Mammary epithelial cell (primary cell): ENCODE measurements at regions not wholly inside any gene's neighbourhood (a gene's known extent, or its start where the extent isn't known, plus 50 kb on each side); places are given as distances from the start of the nearest gene placed in this dataset.

Source experiments
- EZH2 ChIP-seq: IDR thresholded peaks from 2 replicates; pipeline ENCODE4 v1.6.1; 2012; ENCODE audit warnings: low read length, inconsistent platforms, borderline replicate concordance
- TF ChIP-seq, protein P1 (sequence below), 2 donors: IDR thresholded peaks in 1 of 2; conservative IDR thresholded peaks in 1 of 2; 2 replicates each; pipeline ENCODE4 v1.5.1; 2011 to 2012; ENCODE audit warnings: inconsistent platforms in 2 of 2, low read length in 2 of 2, mild to moderate bottlenecking in 2 of 2, control low read depth in 1 of 2, low read depth in 1 of 2; ENCODE audit not compliant: insufficient read depth in 1 of 2; ENCODE audit errors: extremely low read depth in 1 of 2

DNA sequence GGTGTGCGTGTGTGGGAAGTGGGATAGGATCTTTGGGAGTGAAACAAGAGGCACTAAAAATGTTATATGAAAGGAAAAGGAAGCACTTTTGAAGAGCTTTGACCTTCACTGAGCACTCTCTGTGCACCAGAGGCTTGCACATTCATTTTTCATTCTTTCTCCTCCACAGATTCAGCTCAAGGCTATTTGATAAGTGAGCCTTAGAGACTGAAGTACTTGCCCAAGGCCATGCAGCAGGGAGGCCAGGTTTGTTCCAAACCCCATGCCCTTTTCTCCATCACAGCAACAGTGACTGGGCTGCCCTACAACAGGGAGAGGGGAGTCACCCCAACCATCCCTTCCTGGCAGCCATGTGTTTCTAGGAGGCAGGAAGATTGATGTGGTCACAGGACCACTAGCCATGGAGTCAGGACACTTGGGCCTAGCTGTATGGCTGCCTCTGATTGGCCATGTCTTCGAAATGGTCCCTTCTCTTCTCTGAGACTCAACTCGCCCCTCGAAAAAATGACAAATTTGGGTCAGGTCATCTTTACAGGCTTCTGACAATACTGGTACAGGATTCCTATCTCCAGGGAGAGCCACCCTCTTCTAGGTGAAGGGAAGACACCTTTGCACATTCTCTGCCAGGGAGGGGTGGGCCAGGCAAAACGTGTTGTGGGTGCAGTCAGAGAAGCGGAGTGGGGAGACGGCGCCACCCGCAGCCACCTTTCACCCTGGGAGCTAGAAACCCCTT lies 123.5 kb upstream of the MYCN start:
- TF ChIP-seq, protein P1, sequence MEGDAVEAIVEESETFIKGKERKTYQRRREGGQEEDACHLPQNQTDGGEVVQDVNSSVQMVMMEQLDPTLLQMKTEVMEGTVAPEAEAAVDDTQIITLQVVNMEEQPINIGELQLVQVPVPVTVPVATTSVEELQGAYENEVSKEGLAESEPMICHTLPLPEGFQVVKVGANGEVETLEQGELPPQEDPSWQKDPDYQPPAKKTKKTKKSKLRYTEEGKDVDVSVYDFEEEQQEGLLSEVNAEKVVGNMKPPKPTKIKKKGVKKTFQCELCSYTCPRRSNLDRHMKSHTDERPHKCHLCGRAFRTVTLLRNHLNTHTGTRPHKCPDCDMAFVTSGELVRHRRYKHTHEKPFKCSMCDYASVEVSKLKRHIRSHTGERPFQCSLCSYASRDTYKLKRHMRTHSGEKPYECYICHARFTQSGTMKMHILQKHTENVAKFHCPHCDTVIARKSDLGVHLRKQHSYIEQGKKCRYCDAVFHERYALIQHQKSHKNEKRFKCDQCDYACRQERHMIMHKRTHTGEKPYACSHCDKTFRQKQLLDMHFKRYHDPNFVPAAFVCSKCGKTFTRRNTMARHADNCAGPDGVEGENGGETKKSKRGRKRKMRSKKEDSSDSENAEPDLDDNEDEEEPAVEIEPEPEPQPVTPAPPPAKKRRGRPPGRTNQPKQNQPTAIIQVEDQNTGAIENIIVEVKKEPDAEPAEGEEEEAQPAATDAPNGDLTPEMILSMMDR (conservative IDR thresholded peaks at IDR 0.05 in 1 of 2, IDR thresholded peaks at IDR 0.05 in 1 of 2; ENCODE audit: extremely low read depth in 1 of 2, insufficient read depth in 1 of 2, low read depth in 1 of 2, low read length in 2 of 2) = no peak
- TF ChIP-seq EZH2 = no peak
